ENCODE measurements at regions not wholly inside any gene's neighbourhood (a gene's known extent, or its start where the extent isn't known, plus 50 kb on each side); places are given as distances from the start of the nearest gene placed in this dataset.

GRCh38 chr18:71878226-71878625 lies 665.9 kb downstream of the CBLN2 start:
- H3K9me2 ChIP-seq (replicated peaks; ENCODE audit: insufficient read depth, low read length) = no peaks in the 10 kb centered on the region
- peak; percentile 25 for DNase-seq
- H3F3A ChIP-seq (ENCODE audit: insufficient read depth, low read length) = no peaks in the 10 kb centered on the region
- TF ChIP-seq EZH2phosphoT487 (IDR thresholded peaks at IDR 0.05; ENCODE audit: low read length) = no peak
- no peak for TF ChIP-seq EZH2 (optimal IDR thresholded peaks at IDR 0.05; ENCODE audit: low read depth, low read length)
- TF ChIP-seq CTCF (IDR thresholded peaks at IDR 0.05; ENCODE audit: low read length) = no peak
- no peaks in the 10 kb centered on the region for H3K79me2 ChIP-seq (ENCODE audit: low read length)
- no peak overlapping the region for H3K27ac ChIP-seq (ENCODE audit: low read length)
- H4K20me1 ChIP-seq (ENCODE audit: insufficient read depth, low read length) = no peaks in the 10 kb centered on the region
- H3K36me3 ChIP-seq (replicated peaks; ENCODE audit: insufficient read depth, low read length) = no peaks in the 10 kb centered on the region
- H2AFZ ChIP-seq (ENCODE audit: low read length) = no peak overlapping the region
- no peaks in the 10 kb centered on the region for H3K4me1 ChIP-seq (ENCODE audit: low read length)
- no peak overlapping the region for H3K4me3 ChIP-seq (ENCODE audit: low read length)
- H3K9ac ChIP-seq (ENCODE audit: low read length) = no peak overlapping the region
- no peak overlapping the region for H3K4me2 ChIP-seq (ENCODE audit: low read depth, low read length)
- no peaks in the 10 kb centered on the region for H3K27me3 ChIP-seq (replicated peaks; ENCODE audit: insufficient read depth, low read length)
- no peaks in the 10 kb centered on the region for H3K9me3 ChIP-seq (replicated peaks; ENCODE audit: insufficient read depth, low read length)

- Histone ChIP-seq H3K9me2 (replicated peaks; ENCODE audit: insufficient read depth, low read length) (no peaks in the 10 kb centered on the region), H3K27me3 (replicated peaks; ENCODE audit: insufficient read depth, low read length) (no peaks in the 10 kb centered on the region), H3K9me3 (replicated peaks; ENCODE audit: insufficient read depth, low read length) (no peaks in the 10 kb centered on the region), H3K4me2 (ENCODE audit: low read depth, low read length) (no peak overlapping the region), H3K9ac (ENCODE audit: low read length) (no peak overlapping the region), H2AFZ (ENCODE audit: low read length) (no peak overlapping the region), H3K36me3 (replicated peaks; ENCODE audit: insufficient read depth, low read length) (no peaks in the 10 kb centered on the region), H3K27ac (ENCODE audit: low read length) (no peak overlapping the region), H3K79me2 (ENCODE audit: low read length) (no peaks in the 10 kb centered on the region), H3F3A (ENCODE audit: insufficient read depth, low read length) (no peaks in the 10 kb centered on the region), H4K20me1 (ENCODE audit: insufficient read depth, low read length) (no peaks in the 10 kb centered on the region), H3K4me3 (ENCODE audit: low read length) (no peak overlapping the region), H3K4me1 (ENCODE audit: low read length) (no peaks in the 10 kb centered on the region)
- TF ChIP-seq CTCF (IDR thresholded peaks at IDR 0.05; ENCODE audit: low read length) (no peak), EZH2phosphoT487 (IDR thresholded peaks at IDR 0.05; ENCODE audit: low read length) (no peak), EZH2 (optimal IDR thresholded peaks at IDR 0.05; ENCODE audit: low read depth, low read length) (no peak)
- DNase-seq = no peak
Observed at GRCh38 chr18:71873695-71874094, 670.4 kb downstream of the CBLN2 start.

GRCh38 chr18:71865888-71866287 lies 678.3 kb downstream of the CBLN2 start:
- no peaks in the 10 kb centered on the region for H3K79me2 ChIP-seq (ENCODE audit: low read length)
- TF ChIP-seq EZH2 (optimal IDR thresholded peaks at IDR 0.05; ENCODE audit: low read depth, low read length) = no peak
- TF ChIP-seq CTCF (IDR thresholded peaks at IDR 0.05; ENCODE audit: low read length) = no peak
- TF ChIP-seq EZH2phosphoT487 (IDR thresholded peaks at IDR 0.05; ENCODE audit: low read length) = no peak
- H3K27me3 ChIP-seq (replicated peaks; ENCODE audit: insufficient read depth, low read length) = no peaks in the 10 kb centered on the region
- no peak overlapping the region for H3K9ac ChIP-seq (ENCODE audit: low read length)
- H3K4me2 ChIP-seq (ENCODE audit: low read depth, low read length) = no peak overlapping the region
- H3F3A ChIP-seq (ENCODE audit: insufficient read depth, low read length) = no peaks in the 10 kb centered on the region
- no peaks in the 10 kb centered on the region for H3K9me3 ChIP-seq (replicated peaks; ENCODE audit: insufficient read depth, low read length)
- no peak overlapping the region for H2AFZ ChIP-seq (ENCODE audit: low read length)
- DNase-seq = no peak
- no peaks in the 10 kb centered on the region for H4K20me1 ChIP-seq (ENCODE audit: insufficient read depth, low read length)
- no peaks in the 10 kb centered on the region for H3K9me2 ChIP-seq (replicated peaks; ENCODE audit: insufficient read depth, low read length)
- no peak overlapping the region for H3K27ac ChIP-seq (ENCODE audit: low read length)
- H3K4me3 ChIP-seq (ENCODE audit: low read length) = no peak overlapping the region
- no peaks in the 10 kb centered on the region for H3K4me1 ChIP-seq (ENCODE audit: low read length)
- no peaks in the 10 kb centered on the region for H3K36me3 ChIP-seq (replicated peaks; ENCODE audit: insufficient read depth, low read length)
